ENCODE measurements at regions not wholly inside any gene's neighbourhood (a gene's known extent, or its start where the extent isn't known, plus 50 kb on each side); places are given as distances from the start of the nearest gene placed in this dataset.
"Not testable (repeated sequence)": the region's sequence is repeated elsewhere in the genome, so short reads cannot be mapped to it uniquely, and the experiment has no call there.

DNA sequence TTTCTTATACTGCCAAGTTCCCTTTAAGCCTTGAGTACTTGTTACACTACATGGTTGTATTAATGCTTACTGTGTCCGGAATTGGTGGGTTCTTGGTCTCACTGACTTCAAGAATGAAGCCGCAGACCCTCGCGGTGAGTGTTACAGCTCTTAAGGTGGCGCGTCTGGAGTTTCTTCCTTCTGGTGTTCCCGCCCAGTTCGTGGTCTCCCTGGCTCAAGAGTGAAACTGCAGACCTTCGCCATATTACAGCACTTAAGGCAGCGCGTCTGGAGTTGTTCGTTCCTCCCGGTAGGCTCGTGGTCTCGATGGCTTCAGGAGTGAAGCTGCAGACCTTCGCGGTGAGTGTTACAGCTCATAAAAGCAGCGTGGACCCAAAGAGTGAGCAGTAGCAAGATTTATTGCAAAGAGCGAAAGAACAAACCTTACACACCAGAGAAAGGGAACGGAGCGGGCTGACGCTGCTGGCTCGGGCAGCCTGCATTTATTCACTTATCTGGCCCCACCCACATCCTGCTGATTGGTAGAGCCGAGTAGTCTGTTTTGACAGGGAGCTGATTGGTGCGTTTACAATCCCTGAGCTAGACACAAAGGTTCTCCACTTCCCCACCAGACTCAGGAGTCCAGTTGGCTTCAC is 1171.3 kb upstream of the B3GALT2 start:
- DNase-seq = not testable (repeated sequence)

DNA sequence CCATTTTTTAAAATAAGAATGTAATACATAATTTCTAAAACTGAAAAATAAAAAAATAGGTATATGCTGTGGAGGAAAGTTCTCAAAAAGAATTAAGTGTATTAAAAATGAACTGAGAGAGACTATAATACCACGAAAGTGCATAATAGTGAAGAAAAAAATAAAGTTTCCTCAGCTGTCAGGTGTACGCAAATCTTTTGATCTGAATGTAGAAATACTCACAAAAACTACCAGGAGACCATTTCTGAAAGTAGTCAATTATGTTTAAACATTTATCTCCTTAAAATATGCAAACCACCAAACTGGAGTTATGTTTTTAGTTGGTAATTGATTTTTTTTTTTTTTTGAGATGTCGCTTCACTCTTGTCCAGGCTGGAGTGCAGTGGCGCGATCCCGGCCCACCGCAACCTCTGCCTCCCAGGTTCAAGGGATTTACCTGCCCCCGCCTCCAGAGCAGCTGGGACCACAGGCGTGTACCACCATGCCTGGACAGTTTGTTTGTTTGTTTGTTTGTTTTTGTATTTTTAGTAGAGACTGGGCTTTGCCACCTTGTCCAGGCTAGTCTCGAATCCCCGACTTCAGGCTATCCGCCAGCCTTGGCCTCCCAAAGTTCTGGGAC is 1169.2 kb upstream of the B3GALT2 start:
- no peak for DNase-seq

DNA sequence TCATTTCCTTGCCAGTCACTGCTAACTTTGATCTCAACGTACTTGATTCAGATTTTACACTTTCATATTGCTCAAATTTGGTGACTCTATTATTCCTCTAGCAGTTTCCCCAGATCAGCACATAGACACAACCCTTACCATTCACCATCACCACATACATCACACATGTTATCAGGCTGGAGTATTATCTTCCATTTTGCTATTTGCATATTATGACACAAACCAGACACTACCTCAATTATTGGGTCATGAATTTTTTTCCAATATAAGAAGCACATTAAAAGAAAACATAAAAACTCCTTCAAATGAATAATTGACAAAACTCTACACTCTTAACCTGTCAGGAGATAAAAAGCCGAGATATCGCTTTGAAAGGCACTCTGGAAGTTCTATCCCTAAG is 1166.7 kb upstream of the B3GALT2 start:
- no peak for DNase-seq

- no peak for DNase-seq
Measured at GRCh38 chr1:194347200-194347599, 1160.8 kb upstream of the B3GALT2 start.

GRCh38 chr1:194342484-194343262 is 1156.3 kb upstream of the B3GALT2 start:
- DNase-seq = no peak

- no peak for DNase-seq
Measured at GRCh38 chr1:194341587-194341986, 1155.2 kb upstream of the B3GALT2 start.

- DNase-seq = peak; percentile 75
Measured at GRCh38 chr1:194339471-194339870, 1153.1 kb upstream of the B3GALT2 start.

DNA sequence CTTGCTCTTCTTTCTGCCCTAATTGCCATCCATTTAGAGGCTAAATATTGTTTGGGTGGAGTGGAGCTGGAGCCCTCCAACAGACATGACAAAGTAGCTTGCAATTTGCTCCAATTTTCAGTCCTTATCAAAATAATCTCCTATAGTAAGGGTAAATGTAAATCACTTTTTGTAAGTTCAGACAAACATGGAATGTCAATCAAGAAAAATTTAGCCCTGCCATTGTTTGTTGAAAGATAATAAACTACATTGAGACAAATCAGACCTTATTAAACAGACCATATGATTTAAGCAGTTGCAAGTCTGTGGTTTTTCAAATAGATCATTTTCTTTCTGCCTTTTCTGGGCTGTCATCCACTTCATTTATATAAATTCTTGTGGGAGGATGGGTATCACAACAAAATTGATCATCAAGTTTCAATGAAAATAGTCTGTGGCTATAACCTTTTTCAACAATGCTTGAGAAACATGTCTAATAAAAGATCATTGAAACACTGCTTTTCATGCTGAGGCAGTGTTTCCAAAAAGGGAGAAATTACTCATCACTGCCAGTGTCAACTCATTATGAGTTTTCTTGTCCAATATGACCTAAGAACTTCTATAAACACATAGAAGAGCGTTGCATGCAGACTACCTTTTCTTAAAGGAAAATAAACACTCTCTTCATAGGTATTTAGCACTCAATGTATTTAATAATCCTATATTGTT is 1152.0 kb upstream of the B3GALT2 start:
- no peak for DNase-seq

DNA sequence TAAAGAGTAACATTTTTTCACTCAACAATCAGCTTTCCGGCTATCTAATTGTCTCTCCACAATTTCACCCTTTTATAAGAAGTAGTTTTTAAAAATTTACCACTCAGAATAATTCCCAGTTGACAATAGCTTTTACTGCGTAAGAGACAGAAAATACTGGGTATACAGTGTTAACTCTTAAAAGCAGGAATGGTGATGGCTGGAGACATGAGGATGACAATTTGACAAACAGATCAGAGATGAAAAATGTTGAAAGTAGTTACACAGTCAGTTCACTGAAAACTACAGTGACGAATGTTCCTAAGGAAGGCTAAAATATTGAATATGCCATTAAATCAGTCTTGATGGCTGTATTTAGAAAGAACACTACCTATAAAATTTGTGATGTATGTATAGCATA is 1146.8 kb upstream of the B3GALT2 start:
- DNase-seq = no peak

DNA sequence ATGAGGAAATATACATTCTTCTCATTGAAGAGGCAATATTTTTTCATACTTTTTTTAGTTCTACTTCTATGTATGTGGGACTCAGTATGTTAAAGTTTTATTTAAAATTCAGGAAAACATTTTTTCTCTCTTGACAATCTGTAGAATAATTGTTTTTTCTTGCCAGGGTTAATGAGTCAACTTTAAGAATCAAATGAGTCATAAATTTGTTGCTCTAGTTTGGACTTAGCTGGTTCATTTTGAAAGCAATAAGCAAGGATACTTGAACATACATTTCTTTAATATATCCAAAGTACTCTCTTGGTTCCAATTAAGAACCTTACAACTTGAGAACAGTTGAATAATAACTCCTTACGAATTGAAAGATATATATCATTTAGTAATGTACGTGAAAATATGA is 1145.3 kb upstream of the B3GALT2 start:
- DNase-seq = no peak

DNA sequence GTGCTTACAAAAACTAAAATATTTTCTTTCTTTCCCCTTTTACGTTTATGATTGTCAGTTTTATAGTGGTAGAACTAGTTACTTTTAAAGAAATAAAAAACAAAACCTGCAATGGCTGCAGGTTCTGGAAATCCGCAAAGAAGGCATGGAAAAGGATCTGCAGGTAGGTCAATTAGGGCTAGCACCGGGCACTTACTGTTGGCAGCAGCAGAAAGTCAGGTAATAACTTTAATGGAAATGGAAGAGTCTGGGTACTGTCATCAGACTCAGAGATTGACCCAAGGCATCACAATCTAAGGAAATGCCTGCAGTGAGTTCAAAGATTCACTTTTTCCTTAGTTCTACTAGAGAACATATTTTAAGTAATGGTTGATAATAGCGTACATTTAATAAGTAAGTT is 1136.3 kb upstream of the B3GALT2 start:
- no peak for DNase-seq

DNA sequence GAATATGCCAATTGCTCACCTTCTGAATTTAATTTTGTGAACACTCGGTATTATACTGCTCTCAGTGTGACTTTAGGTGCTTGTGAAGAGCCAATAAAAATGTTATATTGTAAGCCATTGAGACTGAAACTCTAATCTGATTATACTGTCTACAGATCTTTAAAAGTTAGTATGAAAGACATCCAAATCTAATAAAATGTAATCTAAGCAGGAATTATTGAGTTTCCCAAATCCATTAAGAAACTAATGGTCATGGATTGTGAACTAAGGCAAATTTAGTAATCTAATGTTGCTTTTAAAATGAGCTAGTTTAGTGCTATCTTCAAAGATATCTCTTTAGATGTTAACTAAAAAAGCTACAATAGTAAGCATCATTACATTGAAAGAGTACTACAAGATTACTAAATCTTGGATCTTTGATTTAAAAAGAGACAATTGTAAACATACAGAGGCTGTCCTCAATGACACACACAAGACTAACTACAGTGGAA is 1132.4 kb upstream of the B3GALT2 start:
- no peak for DNase-seq

GRCh38 chr1:194309697-194310096 is 1123.3 kb upstream of the B3GALT2 start:
- no peak for DNase-seq

DNA sequence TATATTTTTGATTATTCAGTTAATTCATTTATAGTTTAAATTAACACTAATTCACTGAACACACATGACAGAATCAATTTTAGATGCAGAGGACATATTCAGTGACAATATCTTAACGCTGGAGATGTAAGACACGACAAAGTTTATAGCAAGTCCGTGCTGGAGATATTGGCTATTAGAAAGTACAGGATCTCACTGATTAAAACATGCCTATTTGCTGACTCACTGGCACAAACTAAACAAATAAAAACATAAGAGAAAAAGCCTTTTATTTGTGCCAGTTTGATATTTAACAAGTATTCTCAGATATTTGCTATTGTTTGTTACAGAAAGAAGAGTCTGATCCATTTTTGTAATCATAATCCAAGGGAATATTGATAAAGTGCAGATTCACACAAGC is 1122.9 kb upstream of the B3GALT2 start:
- no peak for DNase-seq

DNA sequence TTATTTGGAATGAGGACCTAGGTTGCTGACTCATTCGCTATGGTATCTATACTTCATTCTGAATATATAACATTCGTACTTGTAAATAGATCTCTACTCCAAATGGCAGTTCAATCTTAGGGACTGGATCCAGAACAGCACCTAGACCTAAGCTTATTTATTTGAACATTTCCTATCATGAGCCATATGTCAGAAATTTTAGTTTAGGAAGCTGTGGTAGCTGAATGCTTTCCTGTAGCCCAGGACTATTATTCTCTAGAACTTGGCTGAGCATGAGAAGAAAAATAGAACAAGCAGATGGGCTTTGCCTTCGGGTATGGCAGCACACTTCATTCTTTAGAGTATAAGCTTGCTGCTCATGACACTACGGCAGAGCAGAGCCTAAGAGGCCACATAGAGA is 1114.4 kb upstream of the B3GALT2 start:
- peak; percentile 38 for DNase-seq

DNA sequence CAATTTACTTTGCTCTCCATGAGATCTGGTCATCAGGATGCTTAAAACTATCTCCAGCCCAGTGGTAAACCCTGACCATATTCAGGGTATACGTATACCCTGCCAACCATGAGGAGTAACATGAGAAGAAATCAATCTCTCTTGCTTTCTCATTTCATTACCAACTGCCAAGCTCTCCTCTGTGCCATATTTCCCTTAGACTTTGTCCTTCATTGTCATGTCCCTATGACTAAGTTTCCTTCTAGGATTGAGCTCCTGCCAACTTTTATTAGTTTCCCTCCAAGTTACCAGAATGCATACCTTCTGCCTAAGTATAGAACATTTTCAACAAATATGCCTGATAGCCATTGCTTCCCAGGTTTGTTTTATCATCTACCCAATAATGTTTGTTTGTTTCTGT is 1113.9 kb upstream of the B3GALT2 start:
- no peak for DNase-seq

DNA sequence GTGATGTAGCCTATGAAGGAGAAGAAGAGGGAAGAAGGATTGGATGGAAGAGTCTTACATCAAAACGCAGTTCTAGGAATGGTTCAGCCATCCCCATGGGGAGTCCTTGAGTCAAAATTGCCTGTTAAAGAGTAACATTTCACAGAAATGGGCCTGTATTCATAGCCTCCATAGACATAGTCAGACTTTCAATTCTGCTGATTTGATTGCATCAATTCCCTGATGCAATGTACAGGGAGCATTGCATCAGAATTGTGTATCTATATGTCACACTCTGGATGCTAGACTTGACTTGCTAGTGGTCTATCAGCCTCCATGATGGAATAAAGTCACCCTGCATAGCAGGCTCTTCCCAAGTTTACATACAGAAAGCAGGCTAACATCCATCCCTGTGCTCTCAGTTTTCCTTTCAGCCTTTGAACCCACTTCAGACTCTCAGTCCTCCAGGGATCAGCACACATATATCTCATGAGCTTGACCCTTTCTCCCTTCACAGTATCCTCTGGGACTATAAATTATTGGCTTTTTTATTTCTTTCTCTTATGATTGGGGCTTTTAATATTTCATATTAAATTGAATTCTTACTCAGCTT is 1111.7 kb upstream of the B3GALT2 start:
- DNase-seq = no peak

- DNase-seq = no peak
Measured at GRCh38 chr1:194297094-194297493, 1110.7 kb upstream of the B3GALT2 start.

GRCh38 chr1:194296201-194296600 is 1109.8 kb upstream of the B3GALT2 start:
- DNase-seq = no peak

- peak; percentile 31 for DNase-seq
Measured at GRCh38 chr1:194295685-194296084, 1109.3 kb upstream of the B3GALT2 start.

DNA sequence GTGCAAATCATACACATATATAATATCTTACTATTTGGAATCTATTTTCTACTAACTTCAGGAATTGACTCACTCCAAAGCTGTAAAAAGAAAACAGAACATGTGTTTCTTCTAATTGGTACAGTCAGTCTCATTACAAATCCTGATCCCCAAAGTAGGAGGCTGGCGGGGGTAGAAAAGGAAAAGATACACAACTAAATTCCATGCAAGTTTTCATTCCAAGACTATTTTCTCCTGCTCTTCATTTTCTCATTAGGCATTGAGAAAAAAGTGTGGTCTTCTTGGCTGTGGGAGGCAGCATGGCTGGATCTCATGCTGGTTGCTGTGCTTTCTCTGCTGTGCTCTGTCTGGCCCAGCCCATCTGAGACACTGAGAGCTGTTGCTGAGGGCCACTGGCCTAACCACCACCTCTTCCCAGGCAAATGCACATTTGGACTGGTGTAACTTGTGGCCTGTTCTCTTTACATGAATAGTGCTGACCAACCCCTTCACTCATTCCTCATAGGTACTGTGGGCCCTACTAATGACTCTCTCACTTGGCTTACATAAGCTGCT is 1107.5 kb upstream of the B3GALT2 start:
- no peak for DNase-seq

- no peak for DNase-seq
Measured at GRCh38 chr1:194292966-194293365, 1106.6 kb upstream of the B3GALT2 start.
